Glutamatergic neuron (in vitro differentiated cells): ENCODE measurements at regions not wholly inside any gene's neighbourhood (a gene's known extent, or its start where the extent isn't known, plus 50 kb on each side); places are given as distances from the start of the nearest gene placed in this dataset.
A peak's percentile ranks its signal among the peaks of the same experiment; 100 is the strongest.
"Not testable (repeated sequence)": the region's sequence is repeated elsewhere in the genome, so short reads cannot be mapped to it uniquely, and the experiment has no call there.

Source experiments
- DNase-seq: peaks from one replicate; pipeline ENCODE4 v3.0.0; 2022
- H3K27ac Mint-ChIP-seq: one replicate; pipeline ENCODE4 v1.8.0; 2020; ENCODE audit warnings: mild to moderate bottlenecking, mixed read lengths, inconsistent platforms; ENCODE audit not compliant: unreplicated experiment
- H3K27me3 Mint-ChIP-seq: one replicate; pipeline ENCODE4 v1.8.0; 2020; ENCODE audit warnings: mild to moderate bottlenecking, moderate library complexity, mixed read lengths, inconsistent platforms; ENCODE audit not compliant: unreplicated experiment
- H3K36me3 Mint-ChIP-seq: one replicate; pipeline ENCODE4 v1.8.0; 2020; ENCODE audit warnings: mild to moderate bottlenecking, mixed read lengths, inconsistent platforms; ENCODE audit not compliant: unreplicated experiment
- H3K4me1 Mint-ChIP-seq: one replicate; pipeline ENCODE4 v1.8.0; 2020; ENCODE audit warnings: mild to moderate bottlenecking, low read depth, mixed read lengths, inconsistent platforms; ENCODE audit not compliant: unreplicated experiment
- H3K4me3 Mint-ChIP-seq: one replicate; pipeline ENCODE4 v1.8.0; 2020; ENCODE audit warnings: mild to moderate bottlenecking, mixed read lengths, inconsistent platforms; ENCODE audit not compliant: unreplicated experiment
- H3K9me3 Mint-ChIP-seq: one replicate; pipeline ENCODE4 v1.8.0; 2020; ENCODE audit warnings: mild to moderate bottlenecking, moderate library complexity, mixed read lengths, inconsistent platforms; ENCODE audit not compliant: unreplicated experiment
- TF ChIP-seq, protein P1 (sequence below): fragments of 200-600 bp; sonication (generic); IDR thresholded peaks from one replicate; pipeline ENCODE4 v1.5.0; 2021; ENCODE audit not compliant: partially characterized antibody, unreplicated experiment

DNA sequence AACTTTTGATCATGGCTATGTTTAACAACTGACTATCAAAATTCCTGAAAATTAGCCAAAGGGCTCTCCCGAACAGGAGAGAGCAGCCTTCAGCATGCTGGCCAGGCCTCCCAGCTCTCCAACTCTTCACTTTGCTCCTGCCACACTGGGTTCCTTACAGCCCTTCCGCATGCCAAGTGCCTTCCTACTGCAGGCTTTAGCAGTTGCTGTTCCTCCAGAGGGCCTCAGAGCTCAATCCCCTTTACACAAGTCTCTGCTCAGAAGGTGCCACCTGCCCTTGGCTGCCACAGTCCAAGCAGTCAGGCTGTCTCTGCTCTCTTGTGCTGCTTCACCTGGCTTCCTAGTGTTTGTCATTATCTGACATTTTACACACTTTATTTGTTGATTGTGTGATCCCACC is 553.1 kb upstream of the PPP2R3A start:
- H3K4me3 Mint-ChIP-seq: no peak overlapping the region
- TF ChIP-seq, protein P1, sequence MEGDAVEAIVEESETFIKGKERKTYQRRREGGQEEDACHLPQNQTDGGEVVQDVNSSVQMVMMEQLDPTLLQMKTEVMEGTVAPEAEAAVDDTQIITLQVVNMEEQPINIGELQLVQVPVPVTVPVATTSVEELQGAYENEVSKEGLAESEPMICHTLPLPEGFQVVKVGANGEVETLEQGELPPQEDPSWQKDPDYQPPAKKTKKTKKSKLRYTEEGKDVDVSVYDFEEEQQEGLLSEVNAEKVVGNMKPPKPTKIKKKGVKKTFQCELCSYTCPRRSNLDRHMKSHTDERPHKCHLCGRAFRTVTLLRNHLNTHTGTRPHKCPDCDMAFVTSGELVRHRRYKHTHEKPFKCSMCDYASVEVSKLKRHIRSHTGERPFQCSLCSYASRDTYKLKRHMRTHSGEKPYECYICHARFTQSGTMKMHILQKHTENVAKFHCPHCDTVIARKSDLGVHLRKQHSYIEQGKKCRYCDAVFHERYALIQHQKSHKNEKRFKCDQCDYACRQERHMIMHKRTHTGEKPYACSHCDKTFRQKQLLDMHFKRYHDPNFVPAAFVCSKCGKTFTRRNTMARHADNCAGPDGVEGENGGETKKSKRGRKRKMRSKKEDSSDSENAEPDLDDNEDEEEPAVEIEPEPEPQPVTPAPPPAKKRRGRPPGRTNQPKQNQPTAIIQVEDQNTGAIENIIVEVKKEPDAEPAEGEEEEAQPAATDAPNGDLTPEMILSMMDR: no peak
- H3K36me3 Mint-ChIP-seq: no peaks in the 10 kb centered on the region
- H3K9me3 Mint-ChIP-seq: no peaks in the 10 kb centered on the region
- no peak overlapping the region for H3K27ac Mint-ChIP-seq
- H3K27me3 Mint-ChIP-seq: no peaks in the 10 kb centered on the region
- no peak for DNase-seq
- no peaks in the 10 kb centered on the region for H3K4me1 Mint-ChIP-seq

DNA sequence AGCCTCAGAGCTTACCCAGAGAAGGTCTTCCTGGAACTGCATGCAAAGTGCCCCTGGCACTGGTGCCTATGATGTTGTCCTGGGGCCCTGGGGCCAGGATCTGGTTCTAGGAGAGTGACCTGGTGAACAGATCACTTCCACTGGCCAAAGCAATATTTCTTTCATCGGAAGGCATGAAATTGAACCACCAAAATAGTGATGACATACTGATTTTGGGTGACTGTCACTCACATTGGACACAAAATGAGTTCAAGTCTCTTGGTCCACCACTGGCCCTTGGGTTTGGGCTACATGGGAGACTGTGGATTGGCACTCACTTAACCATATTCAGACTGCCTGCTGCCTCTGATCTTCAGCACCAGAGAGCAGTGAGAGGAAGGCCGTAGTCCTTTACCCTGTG is 549.3 kb upstream of the PPP2R3A start:
- H3K27ac Mint-ChIP-seq: no peak overlapping the region

GRCh38 chr3:135419155-135419554 is 546.4 kb upstream of the PPP2R3A start:
- no peaks in the 10 kb centered on the region for H3K36me3 Mint-ChIP-seq
- no peaks in the 10 kb centered on the region for H3K4me1 Mint-ChIP-seq
- H3K9me3 Mint-ChIP-seq: no peaks in the 10 kb centered on the region
- TF ChIP-seq, protein P1: no peak
- H3K27ac Mint-ChIP-seq: no peak overlapping the region
- no peaks in the 10 kb centered on the region for H3K27me3 Mint-ChIP-seq
- no peak for DNase-seq
- H3K4me3 Mint-ChIP-seq: no peak overlapping the region

More for the DNA sequence above, 549.3 kb upstream of the PPP2R3A start:
- Mint-ChIP-seq H3K9me3 (no peaks in the 10 kb centered on the region), H3K27me3 (no peaks in the 10 kb centered on the region), H3K4me1 (no peaks in the 10 kb centered on the region), H3K36me3 (no peaks in the 10 kb centered on the region), H3K4me3 (no peak overlapping the region)
- TF ChIP-seq, protein P1: no peak
- DNase-seq: no peak

GRCh38 chr3:135426508-135426907 is 539.0 kb upstream of the PPP2R3A start:
- Mint-ChIP-seq H3K4me1 (peaks cover 4% of the 10 kb centered on the region), H3K27me3 (peaks cover 5% of the 10 kb centered on the region), H3K36me3 (no peaks in the 10 kb centered on the region), H3K4me3 (no peak overlapping the region), H3K27ac (no peak overlapping the region), H3K9me3 (no peaks in the 10 kb centered on the region)
- no peak for DNase-seq
- TF ChIP-seq, protein P1: no peak

DNA sequence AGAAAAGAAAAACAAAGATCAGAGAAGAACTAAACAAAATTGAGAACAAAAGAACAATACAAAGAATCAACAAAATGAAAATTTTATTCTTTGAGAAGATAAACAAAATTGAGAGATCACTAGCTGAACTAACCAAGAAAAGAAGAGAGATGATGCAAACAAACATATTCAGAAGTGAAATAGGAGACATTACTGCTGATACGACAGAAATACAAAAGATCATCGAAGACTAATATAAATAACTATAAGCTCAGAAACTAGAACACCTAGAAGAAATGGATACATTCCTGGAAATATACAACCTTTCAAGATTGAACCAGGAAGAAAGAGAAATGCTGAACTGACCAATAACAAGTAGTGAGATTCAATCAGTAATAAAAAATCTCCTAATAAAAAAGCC is 533.1 kb upstream of the PPP2R3A start:
- Mint-ChIP-seq H3K9me3 (no peaks in the 10 kb centered on the region), H3K4me3 (no peak overlapping the region), H3K4me1 (no peaks in the 10 kb centered on the region), H3K36me3 (peaks cover 4% of the 10 kb centered on the region), H3K27me3 (peaks cover 4% of the 10 kb centered on the region), H3K27ac (no peak overlapping the region)
- TF ChIP-seq, protein P1: no peak
- DNase-seq: no peak

DNA sequence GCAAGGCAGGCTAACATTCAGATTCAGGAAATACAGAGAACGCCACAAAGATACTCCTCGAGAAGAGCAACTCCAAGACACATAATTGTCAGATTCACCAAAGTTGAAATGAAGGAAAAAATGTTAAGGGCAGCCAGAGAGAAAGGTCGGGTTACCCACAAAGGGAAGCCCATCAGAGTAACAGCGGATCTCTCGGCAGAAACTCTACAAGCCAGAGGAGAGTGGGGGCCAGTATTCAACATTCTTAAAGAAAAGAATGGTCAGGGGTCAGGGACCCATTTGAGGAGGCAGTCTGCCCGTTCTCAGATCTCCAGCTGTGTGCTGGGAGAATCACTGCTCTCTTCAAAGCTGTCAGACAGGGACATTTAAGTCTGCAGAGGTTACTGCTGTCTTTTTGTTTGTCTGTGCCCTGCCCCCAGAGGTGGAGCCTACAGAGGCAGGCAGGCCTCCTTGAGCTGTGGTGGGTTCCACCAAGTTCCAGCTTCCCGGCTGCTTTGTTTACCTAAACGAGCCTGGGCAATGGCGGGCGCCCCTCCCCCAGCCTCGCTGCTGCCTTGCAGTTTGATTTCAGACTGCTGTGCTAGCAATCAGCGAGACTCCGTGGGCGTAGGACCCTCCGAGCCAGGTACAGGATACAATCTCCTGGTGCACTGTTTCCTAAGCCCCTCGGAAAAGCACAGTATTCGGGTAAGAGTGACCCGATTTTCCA is 526.5 kb upstream of the PPP2R3A start:
- H3K27me3 Mint-ChIP-seq, DNase-seq, H3K36me3 Mint-ChIP-seq, H3K4me1 Mint-ChIP-seq, H3K9me3 Mint-ChIP-seq: not testable (repeated sequence)
- H3K27ac Mint-ChIP-seq: peak overlapping the region; percentile 68
- peak overlapping the region; percentile 78 for H3K4me3 Mint-ChIP-seq

DNA sequence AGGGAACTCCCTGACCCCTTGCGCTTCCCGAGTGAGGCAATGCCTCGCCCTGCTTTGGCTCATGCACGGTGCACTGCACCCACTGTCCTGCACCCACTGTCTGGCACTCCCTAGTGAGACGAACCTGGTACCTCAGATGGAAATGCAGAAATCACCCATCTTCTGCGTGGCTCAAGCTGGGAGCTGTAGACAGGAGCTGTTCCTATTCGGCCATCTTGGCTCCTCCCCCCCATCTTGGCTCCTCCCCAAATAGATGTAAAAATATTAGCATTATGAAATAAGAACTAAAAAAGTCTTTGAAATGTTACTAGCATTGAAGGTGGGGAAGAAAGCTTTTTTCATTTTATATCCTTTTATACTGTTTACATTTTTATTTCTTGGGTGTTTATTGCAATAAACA is 525.9 kb upstream of the PPP2R3A start:
- not testable (repeated sequence) for H3K36me3 Mint-ChIP-seq, H3K9me3 Mint-ChIP-seq, H3K27me3 Mint-ChIP-seq, H3K4me1 Mint-ChIP-seq, DNase-seq
- H3K4me3 Mint-ChIP-seq: peak overlapping the region; percentile 78
- peak overlapping the region; percentile 68 for H3K27ac Mint-ChIP-seq
